ENCODE measurements at regions not wholly inside any gene's neighbourhood (a gene's known extent, or its start where the extent isn't known, plus 50 kb on each side); places are given as distances from the start of the nearest gene placed in this dataset.

GRCh38 chr10:21030091-21030490 lies 133.0 kb upstream of the NEBL start:
- Histone ChIP-seq H3K27ac (ENCODE audit: insufficient read depth, low read length) (no peak overlapping the region), H3K36me3 (ENCODE audit: control insufficient read depth, insufficient read depth, low read length) (no peaks in the 10 kb centered on the region), H3K79me2 (ENCODE audit: control insufficient read depth, insufficient read depth, low read length) (no peaks in the 10 kb centered on the region), H2AFZ (ENCODE audit: low read length) (no peak overlapping the region), H3K4me1 (ENCODE audit: control insufficient read depth, extremely low read depth, insufficient read depth, low read length) (no peaks in the 10 kb centered on the region), H3K4me2 (ENCODE audit: extremely low read depth, insufficient read depth, low read length) (no peak overlapping the region), H3K9me3 (ENCODE audit: control insufficient read depth, insufficient read depth, low read depth, low read length) (no peaks in the 10 kb centered on the region), H3K9ac (ENCODE audit: insufficient read depth, low read length) (no peak overlapping the region), H3K27me3 (ENCODE audit: control insufficient read depth, insufficient read depth, low read length) (no peaks in the 10 kb centered on the region), H4K20me1 (ENCODE audit: control insufficient read depth, extremely low read depth, insufficient read depth, low read length) (no peaks in the 10 kb centered on the region), H3K4me3 (replicated peaks in 1 of 4; ENCODE audit: control extremely low read depth in 1 of 4, insufficient read depth in 1 of 4, low read depth in 3 of 4, low read length in 4 of 4) (no peak overlapping the region)
- TF ChIP-seq CTCF (conservative IDR thresholded peaks at IDR 0.05 in 1 of 2, IDR thresholded peaks at IDR 0.05 in 1 of 2; ENCODE audit: low read depth in 1 of 2, low read length in 2 of 2), result no peak
- TF ChIP-seq EZH2 (IDR thresholded peaks at IDR 0.05; ENCODE audit: low read length, missing control alignments), result no peak
- peak; percentile 15 to 20 for DNase-seq (ENCODE audit: low read depth in 2 of 2)

- TF ChIP-seq CTCF (conservative IDR thresholded peaks at IDR 0.05 in 1 of 2, IDR thresholded peaks at IDR 0.05 in 1 of 2; ENCODE audit: low read depth in 1 of 2, low read length in 2 of 2) (no peak), EZH2 (IDR thresholded peaks at IDR 0.05; ENCODE audit: low read length, missing control alignments) (no peak)
- Histone ChIP-seq H3K9me3 (ENCODE audit: control insufficient read depth, insufficient read depth, low read depth, low read length) (no peaks in the 10 kb centered on the region), H3K27ac (ENCODE audit: insufficient read depth, low read length) (no peak overlapping the region), H3K9ac (ENCODE audit: insufficient read depth, low read length) (no peak overlapping the region), H2AFZ (ENCODE audit: low read length) (no peak overlapping the region), H3K4me1 (ENCODE audit: control insufficient read depth, extremely low read depth, insufficient read depth, low read length) (no peaks in the 10 kb centered on the region), H3K27me3 (ENCODE audit: control insufficient read depth, insufficient read depth, low read length) (no peaks in the 10 kb centered on the region), H3K79me2 (ENCODE audit: control insufficient read depth, insufficient read depth, low read length) (no peaks in the 10 kb centered on the region), H4K20me1 (ENCODE audit: control insufficient read depth, extremely low read depth, insufficient read depth, low read length) (no peaks in the 10 kb centered on the region), H3K4me3 (replicated peaks in 1 of 4; ENCODE audit: control extremely low read depth in 1 of 4, insufficient read depth in 1 of 4, low read depth in 3 of 4, low read length in 4 of 4) (no peak overlapping the region), H3K4me2 (ENCODE audit: extremely low read depth, insufficient read depth, low read length) (no peak overlapping the region), H3K36me3 (ENCODE audit: control insufficient read depth, insufficient read depth, low read length) (no peaks in the 10 kb centered on the region)
- no peak for DNase-seq (ENCODE audit: low read depth in 2 of 2)
Observed at GRCh38 chr10:21022821-21023220, 125.7 kb upstream of the NEBL start.

GRCh38 chr10:21021843-21022594 lies 124.9 kb upstream of the NEBL start:
- Histone ChIP-seq H3K79me2 (ENCODE audit: control insufficient read depth, insufficient read depth, low read length) (no peaks in the 10 kb centered on the region), H3K9ac (ENCODE audit: insufficient read depth, low read length) (no peak overlapping the region), H3K4me2 (ENCODE audit: extremely low read depth, insufficient read depth, low read length) (no peak overlapping the region), H3K27me3 (ENCODE audit: control insufficient read depth, insufficient read depth, low read length) (no peaks in the 10 kb centered on the region), H4K20me1 (ENCODE audit: control insufficient read depth, extremely low read depth, insufficient read depth, low read length) (no peaks in the 10 kb centered on the region), H2AFZ (ENCODE audit: low read length) (no peak overlapping the region), H3K36me3 (ENCODE audit: control insufficient read depth, insufficient read depth, low read length) (no peaks in the 10 kb centered on the region), H3K4me3 (replicated peaks in 1 of 4; ENCODE audit: control extremely low read depth in 1 of 4, insufficient read depth in 1 of 4, low read depth in 3 of 4, low read length in 4 of 4) (no peak overlapping the region), H3K27ac (ENCODE audit: insufficient read depth, low read length) (no peak overlapping the region), H3K4me1 (ENCODE audit: control insufficient read depth, extremely low read depth, insufficient read depth, low read length) (no peaks in the 10 kb centered on the region), H3K9me3 (ENCODE audit: control insufficient read depth, insufficient read depth, low read depth, low read length) (no peaks in the 10 kb centered on the region)
- DNase-seq (ENCODE audit: low read depth in 2 of 2), result no peak
- TF ChIP-seq EZH2 (IDR thresholded peaks at IDR 0.05; ENCODE audit: low read length, missing control alignments) (no peak), CTCF (conservative IDR thresholded peaks at IDR 0.05 in 1 of 2, IDR thresholded peaks at IDR 0.05 in 1 of 2; ENCODE audit: low read depth in 1 of 2, low read length in 2 of 2) (peak in 1 of 2 donors; percentile 12)
